Activated effector memory CD4-positive, alpha-beta T cell treated with Interleukin-2 at 50 U/mL for 16 hours (primary cell): ENCODE measurements at regions not wholly inside any gene's neighbourhood (a gene's known extent, or its start where the extent isn't known, plus 50 kb on each side); places are given as distances from the start of the nearest gene placed in this dataset.

Experiments used
- DNase-seq: peaks from one replicate; pipeline ENCODE4 v3.0.0-alpha.2; 2020

DNA sequence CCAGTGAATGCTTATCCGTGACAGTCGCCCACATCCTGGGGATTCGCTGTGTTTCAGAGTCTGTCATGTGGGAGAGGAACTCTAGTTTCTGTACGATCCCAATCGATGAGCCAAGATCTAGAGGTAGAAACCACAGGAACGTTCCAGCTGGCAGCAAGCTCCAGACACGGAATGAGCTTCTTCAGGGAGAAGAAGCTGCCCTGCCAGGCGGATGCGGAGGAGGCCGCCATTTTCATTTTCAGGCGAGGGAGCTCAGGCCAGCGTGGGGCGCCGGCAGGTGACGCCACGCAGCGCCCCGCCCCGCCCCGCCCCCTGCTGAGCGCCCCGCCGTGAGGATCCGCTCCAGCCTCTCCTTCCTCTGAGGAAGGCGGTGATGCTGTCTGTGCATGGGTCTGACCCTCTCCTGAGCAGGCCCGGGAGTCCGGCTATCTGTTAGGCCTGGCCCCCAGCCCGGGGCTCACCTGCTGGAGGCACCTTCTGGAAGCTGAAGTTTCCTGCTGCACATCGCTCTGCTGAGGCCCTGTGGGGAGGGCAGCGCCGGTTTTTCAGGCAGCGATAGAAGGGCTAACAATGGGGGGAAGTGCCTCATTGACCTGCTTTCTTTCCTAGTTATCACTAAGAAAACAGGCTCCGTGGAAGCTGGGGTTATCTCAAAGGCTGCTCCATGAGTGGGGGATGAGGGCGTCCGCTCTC is 147.5 kb downstream of the ERMARD start:
- no peak for DNase-seq

- DNase-seq, result no peak
These were observed 146.4 kb downstream of the ERMARD start for GRCh38 chr6:169897601-169898358.

DNA sequence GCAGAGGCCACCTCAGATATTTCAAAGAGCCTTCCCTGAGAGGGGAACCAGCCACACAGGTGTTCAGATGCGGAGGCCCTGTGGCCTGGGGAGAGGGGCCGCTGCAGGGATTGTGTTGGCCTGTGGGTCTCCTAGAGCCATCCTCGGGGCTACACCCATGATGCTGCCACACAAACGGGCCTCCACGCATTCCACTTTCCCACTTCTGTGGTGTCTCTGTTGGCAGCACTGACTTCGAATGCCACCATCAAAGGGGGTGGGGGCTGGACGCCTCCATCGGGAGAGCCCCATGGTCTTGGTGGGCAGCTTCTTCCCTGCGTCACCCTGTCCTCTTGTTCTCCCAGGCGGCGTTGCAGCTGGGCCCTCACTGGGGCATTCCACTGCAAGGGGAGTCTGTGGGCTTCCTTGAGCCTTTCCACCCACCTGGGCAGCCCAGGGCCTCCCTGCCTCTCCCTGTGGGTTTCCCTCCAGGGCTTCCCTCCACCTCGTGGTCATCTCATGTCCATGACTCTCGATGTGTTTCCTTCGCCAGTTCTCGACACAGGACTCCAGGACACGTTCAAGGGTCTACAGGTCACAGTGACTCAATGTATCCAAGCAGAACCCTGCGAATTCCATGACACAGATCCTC is 145.5 kb downstream of the ERMARD start:
- DNase-seq, result no peak

DNA sequence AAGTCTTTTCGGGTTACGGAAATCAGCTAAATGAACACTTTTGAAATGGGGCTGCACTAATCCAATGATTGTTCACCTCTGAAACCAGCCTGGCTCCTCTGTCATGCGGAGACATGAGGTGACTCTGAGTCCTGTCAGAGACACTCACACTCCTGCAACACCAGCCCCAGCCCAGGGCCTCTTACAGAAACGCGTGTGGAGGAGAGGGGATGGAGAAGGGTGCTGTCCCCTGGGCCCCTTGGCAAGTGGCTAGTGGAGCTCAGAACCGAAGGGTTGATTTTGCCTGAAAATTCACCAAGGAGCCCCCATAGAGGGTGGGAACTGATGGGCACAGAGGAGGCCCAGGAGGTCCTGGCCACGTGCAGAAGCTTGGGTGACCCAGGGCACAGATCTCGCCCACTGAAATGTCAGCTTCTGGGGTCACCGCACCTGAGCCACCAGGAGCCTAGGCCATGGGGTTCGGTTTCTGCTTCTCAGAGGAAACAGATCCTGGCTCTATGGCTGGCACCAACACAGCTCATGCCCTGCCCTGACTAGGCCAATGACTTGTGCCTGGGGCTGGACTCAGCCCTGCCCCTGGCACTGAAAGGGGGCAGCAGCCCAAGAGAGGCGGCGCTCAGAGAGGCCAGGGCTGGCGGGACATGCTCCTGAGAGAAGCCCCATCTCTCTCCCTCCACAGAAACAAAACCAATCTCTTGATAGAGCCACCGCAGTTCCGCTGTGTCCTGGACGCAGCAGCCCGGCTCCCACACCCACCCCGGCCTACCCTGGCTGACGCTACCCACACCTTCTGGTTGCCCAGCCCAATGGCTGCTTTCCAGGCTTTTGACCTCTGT is 144.7 kb downstream of the ERMARD start:
- DNase-seq, result no peak

GRCh38 chr6:169895000-169895759 is 143.8 kb downstream of the ERMARD start:
- no peak for DNase-seq

DNA sequence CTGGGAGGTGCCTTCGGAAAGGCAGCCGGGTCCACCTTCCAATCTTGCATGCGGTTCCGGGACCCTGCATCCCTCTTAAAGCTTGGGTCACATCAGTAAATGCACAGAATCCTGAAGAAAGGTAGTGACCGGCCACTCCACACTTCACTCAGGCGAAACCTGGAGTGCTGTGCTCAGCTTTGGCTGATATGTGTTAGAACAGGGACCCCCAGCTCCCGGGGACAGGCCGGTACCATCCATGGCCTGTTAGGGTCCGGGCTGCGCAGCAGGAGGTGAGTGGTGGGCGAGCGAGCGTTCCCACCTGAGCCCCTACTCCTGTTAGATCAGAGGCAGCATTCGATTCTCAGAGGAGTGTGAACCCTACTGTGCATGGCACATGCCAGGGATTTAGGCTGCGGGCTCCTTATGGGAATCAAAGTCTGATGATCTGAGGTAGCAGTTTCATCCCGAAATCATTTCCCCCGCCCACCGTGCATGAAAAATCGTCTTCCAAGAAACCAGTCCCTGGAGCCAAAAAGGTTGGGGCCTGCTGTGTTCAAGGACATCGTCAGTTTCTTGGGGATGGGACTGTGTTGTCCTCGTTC is 143.0 kb downstream of the ERMARD start:
- no peak for DNase-seq

GRCh38 chr6:169893624-169894023 is 142.2 kb downstream of the ERMARD start:
- no peak for DNase-seq

DNA sequence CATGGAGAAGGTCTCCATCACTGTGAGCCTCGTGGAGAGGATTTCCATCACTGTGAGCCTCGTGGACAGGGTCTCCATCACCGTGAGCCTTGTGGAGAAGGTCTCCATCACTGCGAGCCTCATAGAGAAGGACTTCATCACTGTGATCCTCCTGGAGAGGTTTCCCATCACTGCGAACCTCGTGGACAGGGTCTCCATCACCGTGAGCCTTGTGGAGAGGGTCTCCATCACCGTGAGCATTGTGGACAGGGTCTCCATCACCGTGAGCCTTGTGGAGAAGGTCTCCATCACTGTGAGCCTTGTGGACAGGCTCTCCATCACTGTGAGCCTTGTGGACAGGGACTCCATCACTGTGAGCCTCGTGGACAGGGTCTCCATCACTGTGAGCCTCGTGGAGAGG is 140.4 kb downstream of the ERMARD start:
- no peak for DNase-seq

DNA sequence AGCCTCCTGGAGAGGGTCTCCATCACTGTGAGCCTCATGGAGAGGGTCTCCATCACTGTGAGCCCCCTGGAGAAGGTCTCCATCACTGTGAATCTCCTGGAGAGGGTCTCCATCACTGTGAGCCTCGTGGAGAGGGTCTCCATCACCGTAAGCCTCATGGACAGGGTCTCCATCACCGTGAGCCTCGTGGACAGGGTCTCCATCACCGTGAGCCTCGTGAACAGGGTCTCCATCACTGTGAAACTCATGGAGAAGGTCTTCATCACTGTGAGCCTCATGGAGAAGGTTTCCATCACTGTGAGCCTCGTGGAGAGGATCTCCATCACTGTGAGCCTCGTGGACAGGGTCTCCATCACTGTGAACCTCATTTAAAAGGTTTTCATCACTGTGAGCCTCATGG is 140.0 kb downstream of the ERMARD start:
- no peak for DNase-seq

DNA sequence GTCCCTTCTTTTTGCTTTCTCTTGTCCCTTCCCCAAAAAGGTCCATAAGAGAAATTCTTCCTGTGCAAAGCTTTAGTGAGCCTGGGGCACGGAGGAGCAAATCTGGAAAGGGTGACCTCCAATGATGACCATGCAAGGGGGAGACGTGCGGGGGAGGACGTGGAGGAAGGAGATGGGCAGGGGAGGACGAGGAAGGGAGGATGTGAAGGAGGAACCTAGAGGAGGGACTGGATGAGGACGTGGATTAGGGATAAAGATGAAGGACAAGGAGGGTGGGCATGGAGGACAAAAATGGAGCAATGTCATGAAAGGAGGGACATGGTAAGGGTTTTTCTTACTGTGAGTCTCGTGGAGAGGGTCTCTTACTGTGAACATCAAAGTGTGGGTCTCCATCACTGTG is 139.5 kb downstream of the ERMARD start:
- no peak for DNase-seq

- DNase-seq, result no peak
These were observed 138.6 kb downstream of the ERMARD start for GRCh38 chr6:169890049-169890448.

DNA sequence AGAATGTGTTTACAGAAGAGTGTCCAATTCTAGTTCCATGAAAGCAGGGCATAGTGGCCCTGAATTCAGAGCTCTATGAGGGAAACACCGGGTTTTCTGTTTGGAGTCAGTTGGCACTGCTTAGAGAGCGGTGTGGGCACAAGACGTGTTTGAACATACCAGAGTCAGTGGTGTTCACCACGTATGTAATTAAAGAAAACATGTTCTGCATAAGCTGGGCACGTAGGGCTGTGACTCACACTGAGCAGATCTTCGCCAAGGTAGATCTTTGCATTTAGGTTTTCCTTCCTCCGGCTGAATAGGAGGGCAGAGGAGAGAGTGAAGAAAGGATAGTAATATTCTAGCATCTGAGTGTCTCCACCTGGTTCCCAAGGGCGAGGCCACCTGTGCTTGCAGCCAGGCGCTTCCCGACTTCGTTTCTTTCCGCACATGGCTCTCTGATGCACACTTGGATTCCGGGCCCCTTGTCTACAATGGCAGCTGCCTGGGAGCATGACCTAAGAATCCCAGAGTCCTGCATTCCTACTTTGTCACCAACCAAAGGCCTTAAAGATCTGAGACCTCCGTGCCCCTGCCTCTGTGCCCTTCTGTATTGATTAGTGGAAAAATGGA is 136.2 kb downstream of the ERMARD start:
- no peak for DNase-seq

GRCh38 chr6:169886631-169887227 is 135.3 kb downstream of the ERMARD start:
- DNase-seq, result no peak

- no peak for DNase-seq
These were observed 134.4 kb downstream of the ERMARD start for GRCh38 chr6:169885831-169886230.

DNA sequence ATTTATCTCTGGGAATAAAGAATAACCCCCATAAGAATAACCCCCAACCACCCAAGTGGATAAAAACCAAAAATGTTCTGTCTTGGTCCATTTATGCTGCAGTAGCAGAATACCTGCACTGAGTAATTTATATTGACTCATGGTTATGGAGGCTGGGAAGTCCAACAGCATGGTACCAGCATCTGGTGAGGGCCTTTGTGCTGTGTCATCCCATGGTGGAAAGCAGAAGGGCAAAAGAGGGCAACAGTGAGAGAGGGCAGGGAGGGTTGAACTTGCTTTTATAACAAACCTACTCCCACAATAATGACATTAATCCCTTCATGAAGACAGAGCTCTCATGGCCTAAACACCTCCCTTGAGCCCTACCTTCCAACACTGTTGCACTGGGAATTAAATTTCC is 133.7 kb downstream of the ERMARD start:
- no peak for DNase-seq

GRCh38 chr6:169884158-169884557 is 132.7 kb downstream of the ERMARD start:
- no peak for DNase-seq

GRCh38 chr6:169883316-169883715 is 131.9 kb downstream of the ERMARD start:
- no peak for DNase-seq

DNA sequence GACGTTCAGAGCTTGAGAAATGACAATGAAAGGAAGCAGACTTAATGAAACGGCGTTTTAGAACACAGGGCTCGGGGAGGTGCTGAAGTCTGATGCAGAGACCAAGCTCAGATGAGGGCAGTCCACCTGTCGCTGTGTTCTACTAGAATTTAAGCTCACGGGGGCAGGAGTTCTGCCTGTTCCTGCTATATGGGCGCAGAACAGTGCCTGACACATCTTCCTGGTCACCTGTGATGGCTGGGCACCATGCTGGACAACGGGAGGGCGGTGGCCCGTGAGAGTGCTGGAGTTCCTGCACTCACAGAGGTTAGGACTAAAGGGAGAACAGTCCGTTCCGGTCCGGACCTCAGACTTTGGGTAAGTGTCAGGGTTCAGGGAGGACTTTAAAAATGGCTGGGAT is 130.6 kb downstream of the ERMARD start:
- no peak for DNase-seq

GRCh38 chr6:169881398-169881797 is 130.0 kb downstream of the ERMARD start:
- no peak for DNase-seq

- DNase-seq, result no peak
These were observed 129.1 kb downstream of the ERMARD start for GRCh38 chr6:169880516-169880915.

DNA sequence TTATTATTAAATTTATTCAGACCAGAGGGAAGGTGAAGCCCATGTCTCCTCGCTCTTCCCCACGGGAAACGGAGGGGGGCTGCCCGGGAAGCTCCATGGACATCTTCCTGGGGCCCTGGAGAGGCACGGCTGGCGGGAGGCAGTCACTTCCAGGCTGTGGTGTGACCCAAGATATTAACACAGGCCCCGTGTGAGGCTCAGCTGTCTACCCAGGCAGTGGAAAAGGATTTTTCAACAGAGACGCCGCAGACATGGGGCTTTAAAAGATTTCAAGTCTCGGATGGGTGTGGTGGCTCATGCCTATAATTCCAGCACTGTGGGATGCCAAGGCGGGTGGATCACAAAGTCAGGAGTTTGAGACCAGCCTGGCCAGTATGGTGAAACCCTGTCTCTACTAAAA is 117.9 kb downstream of the ERMARD start:
- no peak for DNase-seq
